K562 (cell line): ENCODE measurements at regions not wholly inside any gene's neighbourhood (a gene's known extent, or its start where the extent isn't known, plus 50 kb on each side); places are given as distances from the start of the nearest gene placed in this dataset.

ENCODE experiments used
- ATAC-seq: fragments of 200-7000 bp; cut with Tn5 transposase; 3 replicates; pipeline ENCODE4 v1.9.1; 2020; ENCODE audit warnings: moderate library complexity
- BruUV-seq: library from RNA; stranded (reverse); fragments of 400-500 nt; replicated peaks from 2 replicates; lab custom pipeline; 2021; lab: Mats Ljungman, UMichigan
- CTCF ChIA-PET: fragments of 300-600 bp; formaldehyde crosslinking; extraction: SDS; loops from one replicate; lab custom pipeline; 2021; ENCODE audit warnings: low intra/inter-chr PET ratio; lab: Yijun Ruan, JAX
- POLR2A ChIA-PET: fragments of 300-600, 350-650 bp; sonication (Branson Sonifier 250); formaldehyde crosslinking; extraction: SDS; loops from one replicate; lab custom pipeline; 2021; ENCODE audit warnings: antibody characterized with exemption, inconsistent platforms; lab: Yijun Ruan, JAX
- DNase-seq, 4 experiments: peaks; one replicate each; pipeline versions ENCODE4 v3.0.0 to v3.0.0-alpha.2; 2011 to 2018; ENCODE audit warnings: low spot score in 3 of 4, mixed read lengths in 3 of 4; ENCODE audit errors: extremely low read depth in 1 of 4
- FAIRE-seq: peaks from 2 replicates; lab custom pipeline; 2011; peaks lifted over from hg19 to GRCh38; lab: Jason Lieb, UNC
- H2AFZ ChIP-seq: 2 replicates; pipeline ENCODE4 v1.6.0; 2011; ENCODE audit warnings: low read depth, low read length, control low read depth, inconsistent platforms
- H3K27ac ChIP-seq: fragments of 200-600 bp; 3 replicates; pipeline ENCODE4 v1.8.0; 2011; ENCODE audit warnings: low read depth, mild to moderate bottlenecking, control low read depth, inconsistent platforms, low read length, moderate library complexity, mixed read lengths; ENCODE audit errors: extremely low read depth
- H3K27me3 ChIP-seq, 2 experiments: fragments of 300-600 bp in 1 of 2; 2 replicates in 1 of 2; 3 replicates in 1 of 2; pipeline versions ENCODE4 v1.6.0 to v1.8.0; 2011; ENCODE audit warnings: inconsistent platforms in 2 of 2, low read length in 2 of 2, mild to moderate bottlenecking in 1 of 2, mixed read lengths in 1 of 2, moderate library complexity in 1 of 2; ENCODE audit not compliant: control insufficient read depth in 2 of 2, insufficient read depth in 2 of 2
- H3K36me3 ChIP-seq: fragments of 300-600 bp; 3 replicates; pipeline ENCODE4 v1.8.0; 2011; ENCODE audit warnings: mild to moderate bottlenecking, low read length, inconsistent platforms; ENCODE audit not compliant: control insufficient read depth, insufficient read depth
- H3K4me1 ChIP-seq, 2 experiments: fragments of 200-600 bp in 1 of 2; replicated peaks in 1 of 2; 2 replicates in 1 of 2; 3 replicates in 1 of 2; pipeline versions ENCODE4 v1.5.1 to v1.8.0; 2011; ENCODE audit warnings: inconsistent platforms in 2 of 2, low read length in 2 of 2, mild to moderate bottlenecking in 1 of 2, mixed read lengths in 1 of 2, moderate library complexity in 1 of 2; ENCODE audit not compliant: control insufficient read depth in 2 of 2, insufficient read depth in 2 of 2
- H3K4me2 ChIP-seq: 2 replicates; pipeline ENCODE4 v1.6.1; 2011; ENCODE audit warnings: low read length, control low read depth, inconsistent platforms, mixed read lengths; ENCODE audit not compliant: insufficient read depth
- H3K4me3 ChIP-seq: fragments of 200-600 bp; sonication (generic), shearing (Covaris generic); 2 replicates; pipeline ENCODE4 v1.5.1; 2016; ENCODE audit warnings: control low read depth, inconsistent platforms
- H3K79me2 ChIP-seq: fragments of 200-600 bp; 3 replicates; pipeline ENCODE4 v1.8.0; 2011; ENCODE audit warnings: low read length, inconsistent platforms; ENCODE audit not compliant: control insufficient read depth, insufficient read depth
- H3K9ac ChIP-seq, 2 experiments: 2 replicates each; pipeline versions ENCODE4 v1.6.0 to v1.6.1; 2011; ENCODE audit warnings: low read depth in 2 of 2, low read length in 2 of 2, control low read depth in 1 of 2, inconsistent platforms in 1 of 2, mild to moderate bottlenecking in 1 of 2, mixed read lengths in 1 of 2; ENCODE audit not compliant: insufficient read depth in 1 of 2
- H3K9me1 ChIP-seq: one replicate; pipeline ENCODE4 v1.6.0; 2011; ENCODE audit warnings: inconsistent platforms, mild to moderate bottlenecking, low read length, moderate library complexity; ENCODE audit not compliant: control insufficient read depth, insufficient read depth
- H3K9me3 ChIP-seq: replicated peaks from 2 replicates; pipeline ENCODE4 v1.5.1; 2011; ENCODE audit warnings: low read depth, low read length, inconsistent platforms; ENCODE audit not compliant: control insufficient read depth, insufficient read depth
- H4K20me1 ChIP-seq: replicated peaks from 2 replicates; pipeline ENCODE4 v1.6.1; 2011; ENCODE audit warnings: low read length, inconsistent platforms, mixed read lengths; ENCODE audit not compliant: control insufficient read depth, insufficient read depth
- GATA2 ChIP-seq: sonication (generic); formaldehyde crosslinking; IDR thresholded peaks from 2 replicates; pipeline ENCODE4 v1.4.0; 2020; ENCODE audit warnings: mild to moderate bottlenecking, missing genetic modification reagents
- NCOA1 ChIP-seq: fragments of 450-650 bp; IDR thresholded peaks from 2 replicates; pipeline ENCODE4 v1.6.1; 2016; ENCODE audit warnings: low read depth
- RBBP5 ChIP-seq: fragments of 200-600 bp; sonication (generic); IDR thresholded peaks from 2 replicates; pipeline ENCODE4 v1.6.1; 2012; ENCODE audit warnings: borderline replicate concordance, mild to moderate bottlenecking, low read length, control low read depth, inconsistent platforms; ENCODE audit not compliant: insufficient read depth, poor library complexity, severe bottlenecking
- SIX5 ChIP-seq, 2 experiments: IDR thresholded peaks; 2 replicates each; pipeline ENCODE4 v1.6.1; 2011; ENCODE audit warnings: low read length in 2 of 2, borderline replicate concordance in 1 of 2, low read depth in 1 of 2, mild to moderate bottlenecking in 1 of 2, moderate library complexity in 1 of 2; ENCODE audit not compliant: insufficient read depth in 1 of 2
- SNRNP70 ChIP-seq: fragments of 200-400 bp; formaldehyde crosslinking; optimal IDR thresholded peaks from 2 replicates; pipeline ENCODE3; 2017; ENCODE audit warnings: low read depth, low read length
- TAF1 ChIP-seq: IDR thresholded peaks from 2 replicates; pipeline ENCODE4 v1.6.1; 2011; ENCODE audit warnings: mild to moderate bottlenecking, low read length, moderate library complexity; ENCODE audit not compliant: insufficient read depth, control insufficient read depth, severe bottlenecking; ENCODE audit errors: extremely low read depth
- USF2 ChIP-seq: sonication (generic); formaldehyde crosslinking; IDR thresholded peaks from 2 replicates; pipeline ENCODE4 v1.5.0; 2020; ENCODE audit warnings: missing genetic modification reagents
- YBX1 ChIP-seq: fragments of 450-650 bp; IDR thresholded peaks from 2 replicates; pipeline ENCODE4 v1.7.1; 2016; ENCODE audit warnings: mild to moderate bottlenecking
- ZC3H4 ChIP-seq: sonication (generic); formaldehyde crosslinking; IDR thresholded peaks from 2 replicates; pipeline ENCODE4 v1.9.0; 2021; ENCODE audit warnings: missing genetic modification reagents, borderline replicate concordance
- ZNF212 ChIP-seq: fragments of 450-650 bp; formaldehyde crosslinking; IDR thresholded peaks from 2 replicates; pipeline ENCODE4 v1.4.0; 2020; ENCODE audit warnings: mild to moderate bottlenecking
- ZNF347 ChIP-seq: fragments of 450-650 bp; formaldehyde crosslinking; IDR thresholded peaks from 2 replicates; pipeline ENCODE4 v1.4.0; 2020; ENCODE audit warnings: low read depth, mild to moderate bottlenecking, moderate library complexity
- whole genome bisulfite sequencing: fragments of 100-300 bp; shearing (Covaris generic); methylation state at CpG from one replicate; pipeline ENCODE4 v1.1.6; 2016; ENCODE audit warnings: low coverage, mixed read lengths; ENCODE audit not compliant: insufficient coverage; ENCODE audit errors: missing lambda C conversion rate; 5-methylcytosine and 5-hydroxymethylcytosine counted together
- in situ Hi-C: fragments of 300-500 bp; cut with MboI; formaldehyde crosslinking; loops from 4 replicates; pipeline ENCODE4 v1.15.0; 2018; ENCODE audit warnings: inconsistent platforms, mixed read lengths
- intact Hi-C: fragments of 100-400 bp; cut with micrococcal nuclease; formaldehyde crosslinking; loops from 2 replicates; pipeline ENCODE4 v1.14.2; 2022

- intact Hi-C loops (no loop called here), in situ Hi-C loops (no loop called here)
- no peak overlapping the region for H3K4me2 ChIP-seq
- FAIRE-seq: no peak
- no peak overlapping the region for H2AFZ ChIP-seq
- TF ChIP-seq TAF1: no peak
- no peak for TF ChIP-seq ZNF212
- TF ChIP-seq SIX5 (IDR thresholded peaks at IDR 0.05; ENCODE audit: borderline replicate concordance in 1 of 2, insufficient read depth in 1 of 2, low read depth in 1 of 2, low read length in 2 of 2): no peak
- TF ChIP-seq YBX1: no peak
- H3K36me3 ChIP-seq: no peaks in the 10 kb centered on the region
- ChIA-PET CTCF (no interaction called here), POLR2A (no interaction called here)
- no peaks in the 10 kb centered on the region for H3K4me1 ChIP-seq
- H3K4me3 ChIP-seq: no peak overlapping the region
- no peak for ATAC-seq
- no peak for DNase-seq
- 0 out of 2 replicates have a peak, but pooled peaks cover 4% of the 10 kb centered on the region for H4K20me1 ChIP-seq
- WGBS: 1% methylated on average over 3 of the region's 3 CpGs
- H3K27ac ChIP-seq: no peak overlapping the region
- H3K27me3 ChIP-seq: peaks cover 3 to 8% of the 10 kb centered on the region in 2 experiments; a peak in 1 of 5 replicates
- no peaks in the 10 kb centered on the region for H3K9me3 ChIP-seq
- no TSS peak for BruUV-seq
- H3K9me1 ChIP-seq: no peaks in the 10 kb centered on the region
- H3K79me2 ChIP-seq: no peaks in the 10 kb centered on the region
- no peak overlapping the region for H3K9ac ChIP-seq
Observed at GRCh38 chr2:177117755-177118154, 94.8 kb upstream of the HNRNPA3 start.

- FAIRE-seq (peak; percentile 32), ATAC-seq (no peak), DNase-seq (no peak)
- no peaks in the 10 kb centered on the region for H3K9me1 ChIP-seq
- H2AFZ ChIP-seq: no peak overlapping the region
- H3K36me3 ChIP-seq: no peaks in the 10 kb centered on the region
- no TSS peak for BruUV-seq
- H3K79me2 ChIP-seq: no peaks in the 10 kb centered on the region
- 0% methylated on average over 2 of the region's 2 CpGs for WGBS
- no peak overlapping the region for H3K4me2 ChIP-seq
- in situ Hi-C loops: no loop called here
- POLR2A ChIA-PET: no interaction called here
- H3K4me1 ChIP-seq: no peaks in the 10 kb centered on the region
- H3K4me3 ChIP-seq: no peak overlapping the region
- H3K9me3 ChIP-seq: no peaks in the 10 kb centered on the region
- H4K20me1 ChIP-seq: 0 out of 2 replicates have a peak, but pooled peaks cover 4% of the 10 kb centered on the region
- no peak overlapping the region for H3K27ac ChIP-seq
- TF ChIP-seq ZC3H4 (no peak), SNRNP70 (no peak), RBBP5 (no peak), ZNF347 (CRISPR knock-in tag) (no peak), NCOA1 (no peak), GATA2 (CRISPR knock-in tag) (no peak), USF2 (peak; percentile 44)
- TF ChIP-seq, all 486 proteins: peak for 1
- Histone ChIP-seq H3K27me3 (peaks cover 3 to 8% of the 10 kb centered on the region in 2 experiments; a peak in 1 of 5 replicates), H3K9ac (no peak overlapping the region)
- CTCF ChIA-PET: no interaction called here
- intact Hi-C loops: no loop called here
Observed at GRCh38 chr2:177118636-177119035, 94.0 kb upstream of the HNRNPA3 start.
